ENCODE measurements at regions not wholly inside any gene's neighbourhood (a gene's known extent, or its start where the extent isn't known, plus 50 kb on each side); places are given as distances from the start of the nearest gene placed in this dataset.
"Not testable (repeated sequence)": the region's sequence is repeated elsewhere in the genome, so short reads cannot be mapped to it uniquely, and the experiment has no call there.

- H3K9me3 Mint-ChIP-seq, result peaks cover 2 to 5% (median 2%) of the 10 kb centered on the region in 3 donors
- no peaks in the 10 kb centered on the region for H3K27me3 Mint-ChIP-seq
- H3K4me1 Mint-ChIP-seq, result no peaks in the 10 kb centered on the region
- H3K27ac Mint-ChIP-seq, result no peak overlapping the region
- H3K4me3 Mint-ChIP-seq, result no peak overlapping the region
- no peaks in the 10 kb centered on the region for H3K36me3 Mint-ChIP-seq
These were observed 2015.4 kb upstream of the WWC1 start for GRCh38 chr5:166276006-166276405.

GRCh38 chr5:166279828-166280227, 2011.6 kb upstream of the WWC1 start:
- Mint-ChIP-seq H3K27ac (no peak overlapping the region), H3K9me3 (peaks cover 4 to 11% (median 5%) of the 10 kb centered on the region in 3 donors), H3K4me3 (no peak overlapping the region), H3K4me1 (no peaks in the 10 kb centered on the region), H3K36me3 (no peaks in the 10 kb centered on the region), H3K27me3 (no peaks in the 10 kb centered on the region)

DNA sequence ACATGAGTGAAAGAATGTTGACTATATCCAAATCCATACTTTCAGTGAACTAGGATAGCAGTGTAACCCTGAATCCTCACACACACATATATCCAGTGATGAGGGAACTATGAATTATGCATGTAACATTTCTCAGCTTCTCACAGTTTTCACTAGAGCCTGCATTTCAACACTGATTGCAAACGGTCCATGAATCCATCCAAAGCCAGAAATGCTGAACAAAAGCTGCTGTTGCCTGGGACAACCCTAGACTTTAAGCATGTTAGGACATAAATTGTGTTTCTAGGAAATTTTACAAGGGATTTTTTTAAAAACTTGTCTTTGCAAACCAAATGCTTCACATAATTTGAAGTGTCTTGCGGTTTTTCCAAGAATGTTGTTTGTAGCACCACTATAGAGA, 2010.0 kb upstream of the WWC1 start:
- Mint-ChIP-seq H3K4me3 (no peak overlapping the region), H3K36me3 (no peaks in the 10 kb centered on the region), H3K9me3 (peaks cover 4 to 11% (median 5%) of the 10 kb centered on the region in 3 donors), H3K27ac (no peak overlapping the region), H3K27me3 (no peaks in the 10 kb centered on the region), H3K4me1 (no peaks in the 10 kb centered on the region)

- H3K9me3 Mint-ChIP-seq, result peaks cover 4 to 12% (median 5%) of the 10 kb centered on the region in 3 donors
- H3K27me3 Mint-ChIP-seq, result no peaks in the 10 kb centered on the region
- H3K4me1 Mint-ChIP-seq, result no peaks in the 10 kb centered on the region
- H3K4me3 Mint-ChIP-seq, result no peak overlapping the region
- no peaks in the 10 kb centered on the region for H3K36me3 Mint-ChIP-seq
- no peak overlapping the region for H3K27ac Mint-ChIP-seq
These were observed 2008.5 kb upstream of the WWC1 start for GRCh38 chr5:166282939-166283338.

- Mint-ChIP-seq H3K27me3 (no peaks in the 10 kb centered on the region), H3K9me3 (peaks cover 2 to 15% (median 5%) of the 10 kb centered on the region in 3 donors), H3K4me3 (no peak overlapping the region), H3K27ac (no peak overlapping the region), H3K36me3 (no peaks in the 10 kb centered on the region), H3K4me1 (no peaks in the 10 kb centered on the region)
These were observed 2006.1 kb upstream of the WWC1 start for GRCh38 chr5:166285361-166285760.

- H3K27me3 Mint-ChIP-seq, result no peaks in the 10 kb centered on the region
- no peak overlapping the region for H3K27ac Mint-ChIP-seq
- H3K4me1 Mint-ChIP-seq, result no peaks in the 10 kb centered on the region
These were observed 2004.6 kb upstream of the WWC1 start for GRCh38 chr5:166286832-166287231.

GRCh38 chr5:166287866-166288265, 2003.6 kb upstream of the WWC1 start:
- no peak overlapping the region for H3K27ac Mint-ChIP-seq
- H3K36me3 Mint-ChIP-seq, result no peaks in the 10 kb centered on the region
- peaks cover 5 to 17% (median 8%) of the 10 kb centered on the region in 3 donors for H3K9me3 Mint-ChIP-seq
- no peaks in the 10 kb centered on the region for H3K4me1 Mint-ChIP-seq
- no peak overlapping the region for H3K4me3 Mint-ChIP-seq
- no peaks in the 10 kb centered on the region for H3K27me3 Mint-ChIP-seq

More at GRCh38 chr5:166286832-166287231, 2004.6 kb upstream of the WWC1 start:
- Mint-ChIP-seq H3K36me3 (no peaks in the 10 kb centered on the region), H3K4me3 (no peak overlapping the region), H3K9me3 (peaks cover 5 to 12% (median 10%) of the 10 kb centered on the region in 3 donors)

GRCh38 chr5:166291800-166292199, 1999.6 kb upstream of the WWC1 start:
- peaks cover 6 to 13% (median 12%) of the 10 kb centered on the region in 3 donors for H3K9me3 Mint-ChIP-seq
- not testable (repeated sequence) for H3K27me3 Mint-ChIP-seq, H3K4me3 Mint-ChIP-seq, H3K4me1 Mint-ChIP-seq, H3K27ac Mint-ChIP-seq, H3K36me3 Mint-ChIP-seq

- Mint-ChIP-seq H3K27me3 (no peaks in the 10 kb centered on the region), H3K27ac (no peak overlapping the region), H3K9me3 (peaks cover 8 to 9% (median 9%) of the 10 kb centered on the region in 3 donors), H3K4me1 (no peaks in the 10 kb centered on the region), H3K4me3 (no peak overlapping the region), H3K36me3 (no peaks in the 10 kb centered on the region)
These were observed 1997.6 kb upstream of the WWC1 start for GRCh38 chr5:166293892-166294291.

GRCh38 chr5:166302166-166302565, 1989.3 kb upstream of the WWC1 start:
- Mint-ChIP-seq H3K27ac (no peak overlapping the region), H3K4me3 (no peak overlapping the region), H3K9me3 (peaks cover 2 to 5% (median 3%) of the 10 kb centered on the region in 3 donors), H3K27me3 (no peaks in the 10 kb centered on the region), H3K4me1 (peaks cover 0 to 7% (median 0%) of the 10 kb centered on the region in 3 donors), H3K36me3 (no peaks in the 10 kb centered on the region)

DNA sequence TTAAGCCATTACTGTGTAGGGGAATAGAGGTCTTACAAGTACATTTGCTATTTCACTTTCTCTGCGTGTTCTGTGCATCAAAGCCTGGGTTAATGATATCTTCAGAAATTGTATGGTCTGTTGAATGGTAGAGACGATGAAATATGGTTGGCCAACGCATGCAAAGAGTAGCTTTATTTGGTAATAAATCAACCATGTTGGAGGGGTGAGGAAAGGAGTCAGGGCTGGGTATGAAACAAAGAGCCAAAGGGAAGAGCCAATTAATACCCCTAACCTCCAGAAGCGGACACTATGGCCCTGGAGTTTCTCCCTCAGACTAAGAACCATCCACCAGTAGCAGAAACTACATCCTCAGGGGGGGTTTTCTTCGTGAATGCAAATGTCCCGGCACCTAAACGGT, 1974.0 kb upstream of the WWC1 start:
- Mint-ChIP-seq H3K9me3 (peaks cover under 1 to 6% (median 5%) of the 10 kb centered on the region in 3 donors), H3K4me3 (no peak overlapping the region), H3K36me3 (peaks cover 2% of the 10 kb centered on the region), H3K27ac (no peak overlapping the region), H3K4me1 (no peaks in the 10 kb centered on the region), H3K27me3 (no peaks in the 10 kb centered on the region)

- H3K36me3 Mint-ChIP-seq, result peaks cover 2% of the 10 kb centered on the region
- peaks cover 3 to 13% (median 7%) of the 10 kb centered on the region in 3 donors for H3K9me3 Mint-ChIP-seq
- no peaks in the 10 kb centered on the region for H3K27me3 Mint-ChIP-seq
- no peak overlapping the region for H3K4me3 Mint-ChIP-seq
- H3K27ac Mint-ChIP-seq, result no peak overlapping the region
- no peaks in the 10 kb centered on the region for H3K4me1 Mint-ChIP-seq
These were observed 1970.4 kb upstream of the WWC1 start for GRCh38 chr5:166320920-166321480.

DNA sequence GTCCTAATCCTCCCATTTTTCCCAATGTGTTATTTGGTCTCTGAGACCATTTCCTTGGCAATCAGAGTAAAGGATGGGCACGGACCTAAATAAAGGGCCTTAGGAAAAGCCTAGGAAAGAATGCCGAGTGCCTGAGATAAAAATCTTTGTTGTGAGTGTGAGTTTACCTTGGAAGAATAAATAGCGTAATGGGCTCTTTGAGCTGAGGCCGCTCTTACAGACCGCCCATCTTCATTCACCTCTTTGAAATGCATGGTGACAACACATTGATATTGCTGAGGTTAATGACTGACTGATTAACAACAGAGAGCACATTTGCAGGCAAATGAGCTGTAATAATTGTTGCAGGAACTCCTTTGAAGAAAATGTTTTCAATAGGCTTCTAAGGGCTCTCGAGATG, 1967.1 kb upstream of the WWC1 start:
- Mint-ChIP-seq H3K4me3 (no peak overlapping the region), H3K27ac (no peak overlapping the region), H3K9me3 (peaks cover 3 to 7% (median 4%) of the 10 kb centered on the region in 3 donors), H3K36me3 (no peaks in the 10 kb centered on the region), H3K27me3 (no peaks in the 10 kb centered on the region), H3K4me1 (no peaks in the 10 kb centered on the region)

DNA sequence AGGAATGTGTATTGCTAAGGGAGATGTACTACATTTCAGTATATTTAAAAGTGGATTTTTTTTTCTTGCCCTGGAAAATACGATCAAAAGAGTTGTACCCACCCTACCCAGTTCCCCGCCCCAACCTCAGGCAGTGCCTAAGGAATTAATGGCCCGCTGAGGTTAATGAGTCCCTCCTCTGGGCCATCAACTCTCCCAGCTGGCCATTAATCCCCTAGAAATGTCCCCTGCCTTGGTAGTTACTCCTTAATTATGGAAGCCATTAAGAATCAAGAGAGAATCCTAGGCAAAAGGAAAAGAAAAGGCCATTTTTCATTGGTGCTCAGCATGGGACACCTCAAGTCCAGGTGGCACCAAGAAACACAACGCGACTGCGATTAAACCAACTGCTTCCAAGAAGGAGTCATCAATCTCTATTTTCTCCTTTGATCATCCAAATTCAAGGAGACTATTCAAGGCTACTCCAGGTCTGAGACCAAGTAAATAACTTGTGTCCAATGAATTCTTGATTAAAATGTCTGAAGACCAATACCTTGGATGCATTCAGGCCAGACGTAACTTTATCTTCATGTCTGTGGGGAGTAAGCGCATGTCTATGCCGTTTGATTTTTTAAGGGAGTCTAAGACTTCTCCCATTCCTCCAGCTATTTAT, 1962.2 kb upstream of the WWC1 start:
- Mint-ChIP-seq H3K4me3 (no peak overlapping the region), H3K27me3 (no peaks in the 10 kb centered on the region), H3K36me3 (peaks cover 2% of the 10 kb centered on the region), H3K9me3 (peaks cover 3 to 10% (median 9%) of the 10 kb centered on the region in 3 donors), H3K27ac (no peak overlapping the region), H3K4me1 (no peaks in the 10 kb centered on the region)

GRCh38 chr5:166330036-166330435, 1961.4 kb upstream of the WWC1 start:
- Mint-ChIP-seq H3K9me3 (peaks cover 3 to 6% (median 6%) of the 10 kb centered on the region in 3 donors), H3K27me3 (no peaks in the 10 kb centered on the region), H3K36me3 (peaks cover 2% of the 10 kb centered on the region), H3K4me3 (no peak overlapping the region), H3K4me1 (no peaks in the 10 kb centered on the region), H3K27ac (no peak overlapping the region)

DNA sequence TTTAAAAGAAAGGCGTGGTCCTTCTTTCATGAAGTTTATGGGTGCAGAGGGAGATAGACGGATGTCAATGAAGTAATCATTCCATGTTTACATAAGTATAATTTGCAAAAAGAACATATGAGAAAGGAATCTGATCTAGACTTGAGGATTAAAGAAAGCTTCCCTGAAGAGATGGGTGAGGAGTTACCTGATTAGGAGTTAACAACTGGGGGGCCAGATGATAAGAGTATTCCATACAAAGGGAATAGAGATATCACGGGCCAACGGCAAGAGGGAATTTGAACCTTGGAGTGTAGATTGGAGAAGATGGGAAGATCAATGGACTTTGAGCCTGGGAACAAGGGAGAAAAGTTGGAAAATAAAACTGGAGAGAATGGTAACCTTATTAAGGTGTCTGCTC, 1959.9 kb upstream of the WWC1 start:
- H3K27me3 Mint-ChIP-seq, result no peaks in the 10 kb centered on the region
- no peaks in the 10 kb centered on the region for H3K4me1 Mint-ChIP-seq
- no peak overlapping the region for H3K27ac Mint-ChIP-seq
- peaks cover 7 to 10% (median 9%) of the 10 kb centered on the region in 3 donors for H3K9me3 Mint-ChIP-seq
- no peak overlapping the region for H3K4me3 Mint-ChIP-seq
- H3K36me3 Mint-ChIP-seq, result peaks cover 2% of the 10 kb centered on the region

All from IgD-negative memory B cell (primary cell).